ENCODE measurements at regions not wholly inside any gene's neighbourhood (a gene's known extent, or its start where the extent isn't known, plus 50 kb on each side); places are given as distances from the start of the nearest gene placed in this dataset.
"Not testable (repeated sequence)": the region's sequence is repeated elsewhere in the genome, so short reads cannot be mapped to it uniquely, and the experiment has no call there.

DNA sequence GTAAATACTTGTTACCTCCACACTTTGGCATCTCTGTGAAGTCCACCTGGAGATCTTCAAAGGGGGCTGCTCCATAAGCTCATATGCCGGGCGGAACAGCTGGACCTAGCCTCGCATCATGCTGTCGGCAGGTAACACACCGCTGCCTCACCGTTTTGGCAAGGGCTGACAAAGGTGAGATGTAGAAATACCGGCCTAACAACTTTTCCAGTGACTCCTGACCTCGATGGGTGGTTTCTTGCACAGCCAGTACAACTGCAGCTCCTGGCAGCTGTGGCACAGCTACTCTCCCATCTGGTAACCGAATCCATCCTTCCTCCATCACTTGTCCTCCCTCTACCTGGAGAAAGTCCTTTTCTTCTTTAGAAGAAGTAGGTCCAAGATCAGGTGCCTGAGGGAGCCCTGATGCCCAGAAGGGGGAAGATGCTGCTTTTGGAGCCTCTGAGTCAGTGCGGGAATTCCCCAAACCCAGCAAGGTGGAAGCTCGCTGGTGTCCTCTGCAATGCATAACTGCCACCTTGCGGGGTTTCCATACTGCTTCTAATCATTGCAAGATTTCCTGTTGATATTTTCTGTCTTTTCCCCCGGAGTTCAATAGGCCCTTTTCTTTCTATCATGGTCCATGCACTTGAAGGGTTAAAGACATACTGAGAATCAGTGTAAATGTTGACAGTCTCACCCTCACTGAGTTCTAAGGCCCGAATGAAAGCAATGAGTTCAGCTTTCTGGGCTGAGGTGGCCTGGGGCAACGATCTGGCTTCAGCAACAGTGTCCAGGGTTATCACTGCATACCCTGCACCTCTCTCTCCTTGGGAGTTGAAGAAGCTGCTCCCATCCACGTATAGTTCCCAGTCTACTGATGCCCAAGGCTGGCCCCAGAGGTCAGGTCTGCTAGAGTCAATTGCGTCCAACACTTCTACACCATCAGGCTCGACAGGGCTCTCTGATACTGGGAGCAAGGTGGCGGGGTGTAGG lies 52.9 kb upstream of the ALDH3B2 start:
- H3K79me2 ChIP-seq (ENCODE audit: insufficient read depth, low read length); H4K20me1 ChIP-seq (ENCODE audit: insufficient read depth); H3K4me3 ChIP-seq (replicated peaks in 1 of 2; ENCODE audit: low read depth in 1 of 2, low read length in 2 of 2); H2AFZ ChIP-seq (ENCODE audit: low read depth, low read length, poor library complexity, severe bottlenecking); RAD21 ChIA-PET (ENCODE audit: low non-redundant PET in 1 of 2, low total read pairs in 2 of 2, uncharacterized antibody in 2 of 2, unreplicated experiment in 2 of 2); intact Hi-C loops (cut with micrococcal nuclease); BruUV-seq (replicated peaks); H3K27ac ChIP-seq (ENCODE audit: low read depth, low read length); ATAC-seq; H3K4me2 ChIP-seq (ENCODE audit: low read length); H3K9me2 ChIP-seq (ENCODE audit: insufficient read depth); H3K4me1 ChIP-seq (ENCODE audit: control insufficient read depth in 1 of 2, insufficient read depth in 2 of 2, low read length in 2 of 2); H3K27me3 ChIP-seq (ENCODE audit: insufficient read depth, low read length); H3K9ac ChIP-seq (ENCODE audit: low read length); H3K9me3 ChIP-seq (ENCODE audit: control insufficient read depth in 1 of 2, insufficient read depth in 1 of 2, low read depth in 1 of 2, low read length in 2 of 2); CTCF ChIA-PET; POLR2A ChIA-PET; DNase-seq (ENCODE audit: low read depth, low spot score); H3K36me3 ChIP-seq (ENCODE audit: control insufficient read depth in 1 of 2, insufficient read depth in 2 of 2, low read length in 2 of 2): not testable (repeated sequence)

All from HCT116 (cell line).